GM23248 (cell line): ENCODE measurements at regions not wholly inside any gene's neighbourhood (a gene's known extent, or its start where the extent isn't known, plus 50 kb on each side); places are given as distances from the start of the nearest gene placed in this dataset.

Experiments
- EZH2 ChIP-seq: fragments of 200-600 bp; sonication (generic); IDR thresholded peaks from 2 replicates; pipeline ENCODE4 v1.6.1; 2018; ENCODE audit warnings: antibody characterized with exemption, mild to moderate bottlenecking; ENCODE audit not compliant: insufficient read depth, poor library complexity, severe bottlenecking
- EZH2phosphoT487 ChIP-seq: fragments of 200-600 bp; sonication (generic); IDR thresholded peaks from 2 replicates; pipeline ENCODE4 v1.6.1; 2018; ENCODE audit warnings: antibody characterized with exemption, moderate library complexity, mild to moderate bottlenecking, low read depth; ENCODE audit not compliant: insufficient read depth

DNA sequence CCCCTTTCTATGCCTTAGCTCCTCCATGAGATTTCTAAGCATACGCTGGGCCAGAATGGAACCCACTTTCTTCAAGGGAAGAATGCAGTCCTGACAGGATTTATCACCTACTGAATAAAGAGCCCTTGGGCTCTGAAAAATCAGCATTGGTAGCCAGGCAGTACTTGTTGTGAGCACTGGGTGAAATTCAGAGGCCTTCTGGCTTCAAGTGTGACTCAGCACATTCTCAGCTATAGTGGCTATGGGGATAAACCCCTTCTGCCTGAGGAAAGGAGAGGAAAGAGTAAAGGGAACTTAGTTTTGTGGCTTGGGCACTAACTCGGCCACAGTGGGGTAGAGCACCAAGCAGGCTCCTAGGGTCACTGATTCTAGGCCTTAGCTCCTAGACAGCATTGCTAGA is 574.8 kb downstream of the JRKL start:
- TF ChIP-seq EZH2, result no peak
- no peak for TF ChIP-seq EZH2phosphoT487
